ENCODE measurements at regions not wholly inside any gene's neighbourhood (a gene's known extent, or its start where the extent isn't known, plus 50 kb on each side); places are given as distances from the start of the nearest gene placed in this dataset.

DNA sequence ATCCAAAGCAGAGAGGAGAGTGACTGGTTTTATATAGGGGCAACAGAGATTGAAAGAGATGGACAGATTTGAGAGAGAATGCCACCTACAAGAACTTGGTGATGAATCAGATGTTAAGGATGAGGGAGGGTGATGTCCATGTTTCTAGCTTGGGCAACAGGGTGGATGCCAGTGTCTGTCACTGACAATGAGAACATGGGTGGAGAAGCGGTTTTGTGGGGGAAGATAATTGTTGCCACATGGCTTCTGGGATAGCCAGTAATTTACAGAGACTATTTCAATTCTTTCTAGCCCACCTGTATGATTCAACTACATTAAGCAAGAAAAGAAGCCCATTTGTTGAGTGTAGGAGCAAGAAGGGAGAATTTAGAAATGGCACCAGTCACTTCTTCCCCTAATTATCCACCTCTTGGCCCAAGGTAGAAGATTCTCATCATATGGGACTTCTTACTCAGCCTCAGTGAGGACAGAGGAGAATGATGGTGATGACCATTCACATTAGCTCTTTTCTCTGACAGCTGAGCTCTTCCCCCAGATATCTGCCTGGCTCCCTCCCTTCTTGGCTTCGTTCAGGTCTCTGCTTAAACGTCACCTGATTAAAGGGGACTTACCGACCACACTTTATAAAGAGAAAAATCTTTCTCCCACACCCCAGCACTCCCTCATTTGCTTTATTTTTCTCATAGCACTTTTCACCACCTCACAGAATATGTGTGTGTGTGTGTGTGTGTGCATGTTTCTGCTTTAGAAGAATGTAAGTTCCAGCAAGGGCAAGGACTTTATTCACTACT lies 117.8 kb downstream of the DUSP6 start:
- TF ChIP-seq, protein P1, sequence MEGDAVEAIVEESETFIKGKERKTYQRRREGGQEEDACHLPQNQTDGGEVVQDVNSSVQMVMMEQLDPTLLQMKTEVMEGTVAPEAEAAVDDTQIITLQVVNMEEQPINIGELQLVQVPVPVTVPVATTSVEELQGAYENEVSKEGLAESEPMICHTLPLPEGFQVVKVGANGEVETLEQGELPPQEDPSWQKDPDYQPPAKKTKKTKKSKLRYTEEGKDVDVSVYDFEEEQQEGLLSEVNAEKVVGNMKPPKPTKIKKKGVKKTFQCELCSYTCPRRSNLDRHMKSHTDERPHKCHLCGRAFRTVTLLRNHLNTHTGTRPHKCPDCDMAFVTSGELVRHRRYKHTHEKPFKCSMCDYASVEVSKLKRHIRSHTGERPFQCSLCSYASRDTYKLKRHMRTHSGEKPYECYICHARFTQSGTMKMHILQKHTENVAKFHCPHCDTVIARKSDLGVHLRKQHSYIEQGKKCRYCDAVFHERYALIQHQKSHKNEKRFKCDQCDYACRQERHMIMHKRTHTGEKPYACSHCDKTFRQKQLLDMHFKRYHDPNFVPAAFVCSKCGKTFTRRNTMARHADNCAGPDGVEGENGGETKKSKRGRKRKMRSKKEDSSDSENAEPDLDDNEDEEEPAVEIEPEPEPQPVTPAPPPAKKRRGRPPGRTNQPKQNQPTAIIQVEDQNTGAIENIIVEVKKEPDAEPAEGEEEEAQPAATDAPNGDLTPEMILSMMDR (IDR thresholded peaks at IDR 0.05): no peak
- no peak for TF ChIP-seq POLR2A (IDR thresholded peaks at IDR 0.05)
- Histone ChIP-seq H3K4me3 (no peak overlapping the region), H3K9me3 (no peaks in the 10 kb centered on the region), H3K4me1 (no peaks in the 10 kb centered on the region), H3K27ac (no peak overlapping the region), H3K27me3 (no peaks in the 10 kb centered on the region), H3K36me3 (ENCODE audit: low read depth, missing control alignments) (no peaks in the 10 kb centered on the region)
- intact Hi-C loops (cut with DNase I; ENCODE audit: low total_unique reads): no loop called here
- 75 to 87% methylated on average over 4 of the region's 4 CpGs for WGBS, 2 donors
- no peak for DNase-seq

DNA sequence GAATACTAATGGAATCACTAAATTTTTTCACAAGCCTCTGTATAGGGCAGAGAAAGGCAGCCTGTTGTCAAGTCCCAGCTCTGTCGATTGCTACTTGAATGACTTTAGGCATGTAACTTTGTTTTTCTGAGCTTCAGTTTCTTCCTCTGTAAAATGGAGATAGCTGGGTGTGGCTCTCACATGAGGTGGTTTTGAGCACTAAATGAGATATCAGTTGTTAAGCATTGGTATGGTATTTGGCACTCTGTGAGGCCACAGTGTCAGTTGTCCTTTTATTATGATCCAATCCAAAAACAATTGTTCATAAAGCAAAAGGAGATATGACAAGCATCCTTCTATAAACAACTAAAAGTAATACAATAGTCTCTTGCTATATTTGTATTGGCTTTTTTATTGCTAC lies 120.6 kb downstream of the DUSP6 start:
- no peak for DNase-seq
- H3K36me3 ChIP-seq (ENCODE audit: low read depth, missing control alignments): no peaks in the 10 kb centered on the region
- H3K27ac ChIP-seq: no peak overlapping the region
- 92 to 93% methylated on average over 1 of the region's 1 CpG for WGBS, 2 donors
- no peaks in the 10 kb centered on the region for H3K9me3 ChIP-seq
- TF ChIP-seq, protein P1 (IDR thresholded peaks at IDR 0.05): no peak
- no peak for TF ChIP-seq POLR2A (IDR thresholded peaks at IDR 0.05)
- intact Hi-C loops (cut with DNase I; ENCODE audit: low total_unique reads): no loop called here
- H3K4me1 ChIP-seq: no peaks in the 10 kb centered on the region
- no peaks in the 10 kb centered on the region for H3K27me3 ChIP-seq
- H3K4me3 ChIP-seq: no peak overlapping the region

DNA sequence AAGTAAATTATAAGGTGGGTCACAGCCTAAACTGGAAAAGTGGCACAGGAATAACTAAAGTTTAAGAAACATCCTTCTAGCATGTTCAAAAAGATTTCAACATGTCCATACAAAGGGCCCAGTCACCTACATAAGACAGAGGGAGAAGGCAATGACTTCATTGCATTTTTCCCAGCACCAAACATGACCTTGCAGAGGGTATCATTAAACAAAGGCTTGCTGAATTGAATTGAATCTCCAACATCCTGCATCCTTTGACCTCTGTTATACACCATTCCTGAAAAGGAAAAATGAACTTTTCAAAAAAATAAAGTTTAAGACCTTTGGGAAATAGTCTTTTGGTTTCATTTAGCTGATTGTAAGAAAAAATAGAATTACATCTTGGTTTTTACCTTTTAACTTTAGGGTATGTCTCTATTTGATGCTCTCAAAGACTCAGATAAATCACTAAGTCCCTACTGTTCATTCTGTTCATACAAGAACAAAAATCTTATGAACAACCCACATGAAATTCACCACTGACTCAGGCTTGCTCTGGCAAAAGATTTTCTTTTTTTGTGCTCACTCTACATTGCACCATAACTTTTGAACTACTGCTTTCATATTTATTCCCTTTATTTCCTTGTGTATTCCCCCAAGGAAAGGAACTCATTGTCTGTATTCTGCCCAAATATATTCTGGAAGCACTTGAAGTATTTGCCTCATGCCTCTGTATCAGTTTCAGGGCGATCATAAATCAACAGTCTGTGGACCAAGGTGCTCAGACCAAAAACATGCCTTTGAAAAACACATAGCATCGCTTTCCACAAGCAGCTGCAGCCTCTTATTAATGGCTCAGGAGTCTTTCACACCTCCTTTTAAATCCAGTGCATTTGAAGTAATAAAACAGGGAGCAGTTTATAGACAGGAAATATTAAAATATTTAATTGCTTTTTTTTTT lies 121.7 kb downstream of the DUSP6 start:
- intact Hi-C loops (cut with DNase I; ENCODE audit: low total_unique reads): no loop called here

DNA sequence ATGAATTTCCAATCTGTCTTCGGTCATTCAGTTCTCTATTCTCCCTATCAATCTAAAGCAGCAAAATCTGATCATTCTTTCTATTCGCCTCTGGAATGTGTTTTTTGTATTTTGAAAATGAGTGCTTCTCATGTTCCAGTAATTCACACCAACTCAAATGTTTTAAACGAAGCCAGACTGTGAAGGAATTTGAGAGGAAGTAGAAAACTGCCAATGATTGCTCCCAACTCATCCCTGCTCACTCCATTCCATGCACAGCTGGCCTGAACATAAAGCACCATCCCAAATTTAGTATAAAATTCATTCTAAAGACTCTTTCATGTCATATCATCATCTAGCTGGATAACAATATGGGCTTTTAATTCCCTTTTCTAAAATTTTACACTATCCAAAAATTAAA lies 123.8 kb downstream of the DUSP6 start:
- no peak for DNase-seq
- Histone ChIP-seq H3K36me3 (ENCODE audit: low read depth, missing control alignments) (no peaks in the 10 kb centered on the region), H3K4me1 (no peaks in the 10 kb centered on the region), H3K4me3 (no peak overlapping the region), H3K9me3 (no peaks in the 10 kb centered on the region), H3K27me3 (no peaks in the 10 kb centered on the region), H3K27ac (no peak overlapping the region)
- no peak for TF ChIP-seq POLR2A (IDR thresholded peaks at IDR 0.05)
- TF ChIP-seq, protein P1 (IDR thresholded peaks at IDR 0.05): no peak
- 79 to 84% methylated on average over 3 of the region's 3 CpGs for WGBS, 2 donors
- intact Hi-C loops (cut with DNase I; ENCODE audit: low total_unique reads): no loop called here

More for the DNA sequence above, 121.7 kb downstream of the DUSP6 start:
- WGBS, 2 donors: 56 to 70% methylated on average over 2 of the region's 2 CpGs
- Histone ChIP-seq H3K9me3 (no peaks in the 10 kb centered on the region), H3K4me1 (no peaks in the 10 kb centered on the region), H3K36me3 (ENCODE audit: low read depth, missing control alignments) (no peaks in the 10 kb centered on the region), H3K27ac (no peak overlapping the region), H3K27me3 (no peaks in the 10 kb centered on the region), H3K4me3 (no peak overlapping the region)
- DNase-seq: no peak
- TF ChIP-seq, protein P1 (IDR thresholded peaks at IDR 0.05): no peak
- no peak for TF ChIP-seq POLR2A (IDR thresholded peaks at IDR 0.05)
